Stimulated activated CD4-positive, alpha-beta T cell treated with anti-CD3 and anti-CD28 coated beads, Interleukin-12 subunit alpha, Interleukin-12 subunit beta, amount 100 ng/mL, for 48 hours (primary cell): ENCODE measurements at regions not wholly inside any gene's neighbourhood (a gene's known extent, or its start where the extent isn't known, plus 50 kb on each side); places are given as distances from the start of the nearest gene placed in this dataset.
"Not testable (repeated sequence)": the region's sequence is repeated elsewhere in the genome, so short reads cannot be mapped to it uniquely, and the experiment has no call there.

Experiments
- DNase-seq, 3 donors: peaks; one replicate each; pipeline ENCODE4 v3.0.0-alpha.2; 2020; ENCODE audit warnings: low read depth in 2 of 3, low spot score in 1 of 3

- DNase-seq: no peak
These were observed 68.2 kb downstream of the LHX9 start for GRCh38 chr1:197985351-197985750.

- DNase-seq: no peak
These were observed 69.6 kb downstream of the LHX9 start for GRCh38 chr1:197986817-197987216.

- no peak for DNase-seq
These were observed 70.1 kb downstream of the LHX9 start for GRCh38 chr1:197987294-197987693.

GRCh38 chr1:197988581-197988980 lies 71.4 kb downstream of the LHX9 start:
- DNase-seq: not testable (repeated sequence)

GRCh38 chr1:197989058-197989457 lies 71.9 kb downstream of the LHX9 start:
- no peak for DNase-seq

GRCh38 chr1:197991594-197991993 lies 74.4 kb downstream of the LHX9 start:
- DNase-seq: no peak

GRCh38 chr1:197994907-197995407 lies 77.8 kb downstream of the LHX9 start:
- no peak for DNase-seq

- no peak for DNase-seq
These were observed 78.5 kb downstream of the LHX9 start for GRCh38 chr1:197995408-197996258.

- DNase-seq: not testable (repeated sequence)
These were observed 79.0 kb downstream of the LHX9 start for GRCh38 chr1:197996259-197996512.

- no peak for DNase-seq
These were observed 80.9 kb downstream of the LHX9 start for GRCh38 chr1:197998110-197998509.

- no peak for DNase-seq
These were observed 84.7 kb downstream of the LHX9 start for GRCh38 chr1:198001776-198002408.

- DNase-seq: no peak
These were observed 86.3 kb downstream of the LHX9 start for GRCh38 chr1:198003468-198003867.

GRCh38 chr1:198007011-198007410 lies 89.8 kb downstream of the LHX9 start:
- DNase-seq: no peak

GRCh38 chr1:198007687-198008607 lies 90.8 kb downstream of the LHX9 start:
- DNase-seq: no peak

GRCh38 chr1:198014355-198014754 lies 97.2 kb downstream of the LHX9 start:
- no peak for DNase-seq

GRCh38 chr1:198015309-198015708 lies 98.1 kb downstream of the LHX9 start:
- DNase-seq: no peak

- no peak for DNase-seq
These were observed 101.4 kb downstream of the LHX9 start for GRCh38 chr1:198018529-198018928.

GRCh38 chr1:198019126-198019525 lies 102.0 kb downstream of the LHX9 start:
- DNase-seq: no peak

- no peak for DNase-seq
These were observed 107.2 kb downstream of the LHX9 start for GRCh38 chr1:198024336-198024735.

GRCh38 chr1:198024782-198025181 lies 107.6 kb downstream of the LHX9 start:
- no peak for DNase-seq

GRCh38 chr1:198030682-198031081 lies 113.5 kb downstream of the LHX9 start:
- DNase-seq: no peak

- no peak for DNase-seq
These were observed 113.9 kb downstream of the LHX9 start for GRCh38 chr1:198031086-198031485.
